OCI-LY7 (cell line): ENCODE measurements at regions not wholly inside any gene's neighbourhood (a gene's known extent, or its start where the extent isn't known, plus 50 kb on each side); places are given as distances from the start of the nearest gene placed in this dataset.

Experiments
- BruUV-seq: library from RNA; stranded (reverse); fragments of 400-500 nt; replicated peaks from 2 replicates; lab custom pipeline; 2021; lab: Mats Ljungman, UMichigan
- CTCF ChIA-PET: fragments of 300-600 bp; sonication (Branson Sonifier 250); formaldehyde crosslinking; loops from one replicate; lab custom pipeline; 2022; ENCODE audit warnings: antibody characterized with exemption; ENCODE audit not compliant: unreplicated experiment; lab: Charles Lee
- POLR2A ChIA-PET: fragments of 300-600 bp; sonication (Branson Sonifier 250); formaldehyde crosslinking; loops from one replicate; lab custom pipeline; 2022; ENCODE audit warnings: antibody characterized with exemption; lab: Charles Lee
- DNase-seq: peaks from one replicate; pipeline ENCODE4 v3.0.0-alpha.2; 2015; ENCODE audit warnings: low spot score
- H2AFZ ChIP-seq: fragments of 200-600 bp; sonication (generic), shearing (Covaris generic); 2 replicates; pipeline ENCODE4 v1.6.1; 2014; ENCODE audit warnings: mild to moderate bottlenecking, antibody characterized with exemption, low read length, moderate library complexity
- H3K27ac ChIP-seq: fragments of 200-600 bp; sonication (generic); 2 replicates; pipeline ENCODE4 v1.5.1; 2014; ENCODE audit warnings: mixed run types, low read depth, mild to moderate bottlenecking, moderate library complexity, low read length, inconsistent platforms; ENCODE audit not compliant: poor library complexity, severe bottlenecking
- H3K36me3 ChIP-seq: fragments of 200-600 bp; sonication (generic); 2 replicates; pipeline ENCODE4 v1.6.1; 2014; ENCODE audit warnings: mild to moderate bottlenecking, antibody characterized with exemption, low read length, moderate library complexity, mixed read lengths; ENCODE audit not compliant: insufficient read depth
- H3K4me1 ChIP-seq: fragments of 200-600 bp; sonication (generic); 2 replicates; pipeline ENCODE4 v1.5.1; 2014; ENCODE audit warnings: mild to moderate bottlenecking, low read length; ENCODE audit not compliant: insufficient read depth, poor library complexity, severe bottlenecking
- H3K4me2 ChIP-seq: fragments of 200-600 bp; sonication (generic); 2 replicates; pipeline ENCODE4 v1.6.1; 2014; ENCODE audit warnings: mild to moderate bottlenecking, low read length
- H3K4me3 ChIP-seq: fragments of 200-600 bp; sonication (generic); 2 replicates; pipeline ENCODE4 v1.5.1; 2014; ENCODE audit warnings: mild to moderate bottlenecking, low read depth, low read length; ENCODE audit not compliant: poor library complexity, severe bottlenecking
- H3K79me2 ChIP-seq: fragments of 200-600 bp; sonication (generic); 2 replicates; pipeline ENCODE4 v1.6.1; 2016; ENCODE audit warnings: low read depth, mild to moderate bottlenecking, low read length, moderate library complexity, mixed read lengths; ENCODE audit not compliant: insufficient read depth
- H3K9me2 ChIP-seq: fragments of 200-600 bp; sonication (generic); 2 replicates; pipeline ENCODE4 v1.6.1; 2016; ENCODE audit warnings: mild to moderate bottlenecking, low read length, mixed read lengths; ENCODE audit not compliant: insufficient read depth
- H3K9me3 ChIP-seq: fragments of 200-600 bp; sonication (generic); 2 replicates; pipeline ENCODE4 v1.6.1; 2014; ENCODE audit warnings: mild to moderate bottlenecking, mixed run types, low read length, mixed read lengths
- H4K20me1 ChIP-seq: fragments of 200-600 bp; sonication (generic); 2 replicates; pipeline ENCODE4 v1.6.1; 2014; ENCODE audit warnings: mild to moderate bottlenecking, antibody characterized with exemption, low read length, moderate library complexity, mixed read lengths; ENCODE audit not compliant: insufficient read depth
- EZH2phosphoT487 ChIP-seq: fragments of 200-600 bp; sonication (generic); IDR thresholded peaks from 2 replicates; pipeline ENCODE4 v1.6.1; 2018; ENCODE audit warnings: low read depth, borderline replicate concordance, mild to moderate bottlenecking, mixed run types, antibody characterized with exemption, low read length, moderate library complexity, mixed read lengths
- intact Hi-C: fragments of 100-400 bp; cut with micrococcal nuclease; formaldehyde crosslinking; loops from one replicate; pipeline ENCODE4 v1.10.0; 2022; ENCODE audit not compliant: unreplicated experiment
- TF ChIP-seq, protein P1 (sequence below): fragments of 200-600 bp; sonication (generic); conservative IDR thresholded peaks from 2 replicates; pipeline ENCODE4 v1.5.1; 2014; ENCODE audit warnings: mild to moderate bottlenecking, antibody characterized with exemption, low read length, moderate library complexity, mixed read lengths

DNA sequence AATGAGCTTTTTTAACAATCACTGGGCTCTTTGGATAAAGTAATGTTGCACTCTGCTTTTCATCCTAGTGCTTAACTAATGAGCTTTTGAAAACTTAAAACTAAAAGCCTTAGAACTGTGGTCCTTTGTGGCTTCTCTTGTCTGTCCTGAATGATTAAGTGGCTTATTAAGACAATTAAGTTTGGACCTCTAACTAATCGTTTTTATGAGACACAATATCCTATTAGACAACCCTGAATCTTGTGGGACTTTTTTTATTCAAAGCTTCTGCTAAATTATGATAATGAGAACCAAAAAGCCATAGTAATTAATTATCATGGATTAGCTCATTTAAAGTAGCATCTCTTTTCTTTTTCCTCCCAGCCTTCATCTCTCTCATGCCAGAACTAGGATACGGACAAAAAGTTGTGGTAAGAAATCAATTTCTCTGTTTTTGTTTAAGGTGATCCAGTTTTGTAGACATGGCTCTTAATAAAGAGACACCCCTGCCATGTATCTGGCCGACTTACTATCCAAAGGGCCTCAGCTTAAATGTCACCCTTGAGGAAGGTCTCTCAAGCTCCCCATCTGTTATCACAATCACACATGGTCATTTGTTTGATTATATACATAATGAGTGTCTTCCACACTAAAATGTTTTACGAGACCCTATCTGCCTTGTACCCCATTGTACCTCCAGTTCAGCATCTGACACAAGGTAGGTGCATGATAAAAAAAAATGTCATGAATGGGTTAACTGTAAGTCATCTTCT lies 384.4 kb upstream of the IRAK1BP1 start:
- Histone ChIP-seq H3K4me1 (no peaks in the 10 kb centered on the region), H4K20me1 (no peaks in the 10 kb centered on the region), H3K9me2 (no peaks in the 10 kb centered on the region), H3K79me2 (no peaks in the 10 kb centered on the region), H3K4me2 (no peak overlapping the region), H3K4me3 (no peak overlapping the region), H3K9me3 (no peaks in the 10 kb centered on the region), H3K36me3 (no peaks in the 10 kb centered on the region), H2AFZ (no peak overlapping the region), H3K27ac (no peak overlapping the region)
- ChIA-PET POLR2A (interaction anchor here (0.7 to 0.9 kb wide), 3 partner anchors 48 to 146 kb away, joined by 3 read pairs; no protein-coding TSS in a partner anchor), CTCF (no interaction called here)
- no peak for TF ChIP-seq EZH2phosphoT487
- TF ChIP-seq, protein P1, sequence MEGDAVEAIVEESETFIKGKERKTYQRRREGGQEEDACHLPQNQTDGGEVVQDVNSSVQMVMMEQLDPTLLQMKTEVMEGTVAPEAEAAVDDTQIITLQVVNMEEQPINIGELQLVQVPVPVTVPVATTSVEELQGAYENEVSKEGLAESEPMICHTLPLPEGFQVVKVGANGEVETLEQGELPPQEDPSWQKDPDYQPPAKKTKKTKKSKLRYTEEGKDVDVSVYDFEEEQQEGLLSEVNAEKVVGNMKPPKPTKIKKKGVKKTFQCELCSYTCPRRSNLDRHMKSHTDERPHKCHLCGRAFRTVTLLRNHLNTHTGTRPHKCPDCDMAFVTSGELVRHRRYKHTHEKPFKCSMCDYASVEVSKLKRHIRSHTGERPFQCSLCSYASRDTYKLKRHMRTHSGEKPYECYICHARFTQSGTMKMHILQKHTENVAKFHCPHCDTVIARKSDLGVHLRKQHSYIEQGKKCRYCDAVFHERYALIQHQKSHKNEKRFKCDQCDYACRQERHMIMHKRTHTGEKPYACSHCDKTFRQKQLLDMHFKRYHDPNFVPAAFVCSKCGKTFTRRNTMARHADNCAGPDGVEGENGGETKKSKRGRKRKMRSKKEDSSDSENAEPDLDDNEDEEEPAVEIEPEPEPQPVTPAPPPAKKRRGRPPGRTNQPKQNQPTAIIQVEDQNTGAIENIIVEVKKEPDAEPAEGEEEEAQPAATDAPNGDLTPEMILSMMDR: no peak
- no peak for DNase-seq
- intact Hi-C loops: no loop called here
- no TSS peak for BruUV-seq

DNA sequence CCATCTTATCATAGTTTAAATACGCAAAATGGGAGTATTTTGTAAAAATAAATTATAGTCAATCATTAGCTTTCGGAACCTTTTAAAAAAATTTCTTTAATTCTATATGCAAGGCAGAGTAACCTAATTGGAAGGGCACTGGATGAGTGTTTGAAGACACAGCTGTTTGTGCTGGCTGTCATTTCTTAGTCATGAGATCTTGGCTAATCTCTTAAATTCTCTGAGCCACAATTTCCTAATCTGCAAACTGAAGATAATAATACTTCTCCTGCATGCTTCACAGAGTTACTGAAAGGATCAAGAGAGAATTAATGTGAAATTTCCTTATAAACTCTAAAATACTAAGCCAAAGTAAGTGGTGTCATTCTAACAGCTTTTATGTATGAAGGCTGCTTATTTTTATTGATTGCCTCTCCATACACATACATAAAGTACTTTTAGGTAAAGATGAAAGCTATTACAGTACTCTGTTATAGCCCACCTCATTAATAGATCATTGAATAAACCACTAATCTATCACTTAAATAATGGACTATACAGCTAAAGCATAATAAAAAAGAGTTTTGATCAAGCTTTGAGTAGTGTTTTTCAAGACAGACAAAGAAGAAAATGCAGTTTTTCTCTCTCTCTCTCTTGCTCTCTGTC lies 383.7 kb upstream of the IRAK1BP1 start:
- no peaks in the 10 kb centered on the region for H3K4me1 ChIP-seq
- no peak for DNase-seq
- no TSS peak for BruUV-seq
- ChIA-PET CTCF (no interaction called here), POLR2A (interaction anchor here (0.7 kb wide), 1 partner anchor 145 kb away, joined by 3 read pairs; no protein-coding TSS in a partner anchor)
- TF ChIP-seq, protein P1: no peak
- no peak for TF ChIP-seq EZH2phosphoT487
- no peaks in the 10 kb centered on the region for H3K36me3 ChIP-seq
- no peak overlapping the region for H3K27ac ChIP-seq
- no peaks in the 10 kb centered on the region for H3K9me2 ChIP-seq
- no peaks in the 10 kb centered on the region for H3K9me3 ChIP-seq
- intact Hi-C loops: no loop called here
- no peak overlapping the region for H3K4me2 ChIP-seq
- H3K4me3 ChIP-seq: no peak overlapping the region
- H2AFZ ChIP-seq: no peak overlapping the region
- H4K20me1 ChIP-seq: no peaks in the 10 kb centered on the region
- H3K79me2 ChIP-seq: no peaks in the 10 kb centered on the region
